AG09309 (cell line): ENCODE measurements at regions not wholly inside any gene's neighbourhood (a gene's known extent, or its start where the extent isn't known, plus 50 kb on each side); places are given as distances from the start of the nearest gene placed in this dataset.

Experiments used
- DNase-seq: peaks from one replicate; pipeline ENCODE4 v3.0.0-alpha.2; 2010; ENCODE audit warnings: low read depth
- H3K4me3 ChIP-seq: 2 replicates; pipeline ENCODE4 v1.5.1; 2011; ENCODE audit warnings: mild to moderate bottlenecking, low read depth, low read length, moderate library complexity; ENCODE audit not compliant: control insufficient read depth
- CTCF ChIP-seq: IDR thresholded peaks from 2 replicates; pipeline ENCODE4 v1.5.1; 2011; ENCODE audit warnings: mild to moderate bottlenecking, low read depth, low read length, inconsistent platforms; ENCODE audit not compliant: insufficient read depth, control insufficient read depth; ENCODE audit errors: missing control alignments

- H3K4me3 ChIP-seq: no peak overlapping the region
- no peak for DNase-seq
- TF ChIP-seq CTCF: no peak
These were observed 374.1 kb upstream of the IRX4 start for GRCh38 chr5:2256691-2257280.

GRCh38 chr5:2255915-2256690, 373.4 kb upstream of the IRX4 start:
- no peak for DNase-seq
- TF ChIP-seq CTCF: no peak
- H3K4me3 ChIP-seq: no peak overlapping the region

GRCh38 chr5:2254880-2255750, 372.4 kb upstream of the IRX4 start:
- no peak for TF ChIP-seq CTCF
- no peak for DNase-seq
- H3K4me3 ChIP-seq: no peak overlapping the region

- no peak for DNase-seq
- no peak overlapping the region for H3K4me3 ChIP-seq
- no peak for TF ChIP-seq CTCF
These were observed 371.7 kb upstream of the IRX4 start for GRCh38 chr5:2254406-2254805.

- DNase-seq: no peak
- no peak for TF ChIP-seq CTCF
These were observed 370.6 kb upstream of the IRX4 start for GRCh38 chr5:2253040-2253975.

GRCh38 chr5:2251751-2252150, 369.0 kb upstream of the IRX4 start:
- no peak for DNase-seq
- no peak for TF ChIP-seq CTCF
- no peak overlapping the region for H3K4me3 ChIP-seq

More at GRCh38 chr5:2253040-2253975, 370.6 kb upstream of the IRX4 start:
- no peak overlapping the region for H3K4me3 ChIP-seq
